ENCODE measurements at regions not wholly inside any gene's neighbourhood (a gene's known extent, or its start where the extent isn't known, plus 50 kb on each side); places are given as distances from the start of the nearest gene placed in this dataset.

DNA sequence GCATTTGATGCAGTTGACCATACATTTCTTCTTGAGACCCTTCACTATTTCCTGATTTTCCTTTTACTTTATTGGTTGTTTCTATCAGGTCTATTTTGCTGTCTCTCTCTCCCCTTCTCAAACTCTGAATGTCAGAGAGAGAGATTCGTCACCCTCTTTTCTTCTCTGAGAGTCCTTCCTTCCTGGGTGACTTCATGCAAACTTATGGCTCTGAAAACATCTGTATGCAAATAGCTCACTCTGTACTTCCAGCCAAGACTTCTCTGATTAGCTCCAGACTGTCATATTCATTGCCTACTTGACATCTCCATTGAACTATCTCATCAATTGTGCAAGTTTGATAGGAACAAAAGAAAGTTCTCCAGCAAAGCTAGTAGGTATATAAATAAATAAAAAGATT lies 191.7 kb upstream of the KLF6 start:
- Histone ChIP-seq H3K4me1 (replicated peaks; ENCODE audit: insufficient read depth) (no peaks in the 10 kb centered on the region; the same call in 1 of the 2 replicates), H3K4me3 (no peak overlapping the region), H3K9me2 (ENCODE audit: insufficient read depth) (no peaks in the 10 kb centered on the region), H3F3A (ENCODE audit: insufficient read depth, low read depth) (no peaks in the 10 kb centered on the region), H3K36me3 (ENCODE audit: low read depth) (no peaks in the 10 kb centered on the region), H3K27ac (no peak overlapping the region), H2AFZ (no peak overlapping the region), H3K9me3 (ENCODE audit: insufficient read depth, low read depth) (no peaks in the 10 kb centered on the region), H3K4me2 (no peak overlapping the region), H3K27me3 (ENCODE audit: insufficient read depth, low read depth) (no peaks in the 10 kb centered on the region), H3K79me2 (ENCODE audit: low read depth) (no peaks in the 10 kb centered on the region), H4K20me1 (ENCODE audit: insufficient read depth) (no peaks in the 10 kb centered on the region)
- TF ChIP-seq, protein P1, sequence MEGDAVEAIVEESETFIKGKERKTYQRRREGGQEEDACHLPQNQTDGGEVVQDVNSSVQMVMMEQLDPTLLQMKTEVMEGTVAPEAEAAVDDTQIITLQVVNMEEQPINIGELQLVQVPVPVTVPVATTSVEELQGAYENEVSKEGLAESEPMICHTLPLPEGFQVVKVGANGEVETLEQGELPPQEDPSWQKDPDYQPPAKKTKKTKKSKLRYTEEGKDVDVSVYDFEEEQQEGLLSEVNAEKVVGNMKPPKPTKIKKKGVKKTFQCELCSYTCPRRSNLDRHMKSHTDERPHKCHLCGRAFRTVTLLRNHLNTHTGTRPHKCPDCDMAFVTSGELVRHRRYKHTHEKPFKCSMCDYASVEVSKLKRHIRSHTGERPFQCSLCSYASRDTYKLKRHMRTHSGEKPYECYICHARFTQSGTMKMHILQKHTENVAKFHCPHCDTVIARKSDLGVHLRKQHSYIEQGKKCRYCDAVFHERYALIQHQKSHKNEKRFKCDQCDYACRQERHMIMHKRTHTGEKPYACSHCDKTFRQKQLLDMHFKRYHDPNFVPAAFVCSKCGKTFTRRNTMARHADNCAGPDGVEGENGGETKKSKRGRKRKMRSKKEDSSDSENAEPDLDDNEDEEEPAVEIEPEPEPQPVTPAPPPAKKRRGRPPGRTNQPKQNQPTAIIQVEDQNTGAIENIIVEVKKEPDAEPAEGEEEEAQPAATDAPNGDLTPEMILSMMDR (conservative IDR thresholded peaks at IDR 0.05), result no peak
- no peak for TF ChIP-seq EZH2 (IDR thresholded peaks at IDR 0.05; ENCODE audit: low read depth)
- BruUV-seq (replicated peaks), result no TSS peak
- intact Hi-C loops (cut with micrococcal nuclease; ENCODE audit: unreplicated experiment), result no loop called here
- ChIA-PET POLR2A (ENCODE audit: unreplicated experiment) (no interaction called here), CTCF (no interaction called here)
- DNase-seq, result no peak

DNA sequence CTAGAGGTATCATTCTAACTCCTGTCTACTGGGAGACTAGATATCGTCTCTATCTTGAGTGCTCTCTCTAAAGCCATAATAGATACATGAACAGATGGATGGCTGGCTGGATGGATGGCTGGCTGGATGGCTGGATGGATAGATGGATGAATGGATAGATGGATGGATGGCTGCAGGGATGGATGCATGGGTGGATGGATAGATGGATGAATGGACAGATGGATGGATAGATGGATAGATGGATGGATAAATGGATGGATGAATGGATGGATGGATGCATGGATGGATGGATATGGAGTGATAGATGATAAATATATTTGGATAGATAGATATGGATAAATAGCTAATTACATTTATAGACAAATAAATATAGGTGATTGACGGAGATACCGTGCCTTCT lies 191.2 kb upstream of the KLF6 start:
- no peaks in the 10 kb centered on the region for H3F3A ChIP-seq (ENCODE audit: insufficient read depth, low read depth)
- no peaks in the 10 kb centered on the region for H3K36me3 ChIP-seq (ENCODE audit: low read depth)
- BruUV-seq (replicated peaks), result no TSS peak
- H2AFZ ChIP-seq, result no peak overlapping the region
- H3K9me2 ChIP-seq (ENCODE audit: insufficient read depth), result no peaks in the 10 kb centered on the region
- ChIA-PET POLR2A (ENCODE audit: unreplicated experiment) (no interaction called here), CTCF (no interaction called here)
- H3K9me3 ChIP-seq (ENCODE audit: insufficient read depth, low read depth), result no peaks in the 10 kb centered on the region
- H3K27ac ChIP-seq, result no peak overlapping the region
- H3K27me3 ChIP-seq (ENCODE audit: insufficient read depth, low read depth), result no peaks in the 10 kb centered on the region
- intact Hi-C loops (cut with micrococcal nuclease; ENCODE audit: unreplicated experiment), result no loop called here
- no peak for DNase-seq
- H4K20me1 ChIP-seq (ENCODE audit: insufficient read depth), result no peaks in the 10 kb centered on the region
- no peaks in the 10 kb centered on the region for H3K79me2 ChIP-seq (ENCODE audit: low read depth)
- H3K4me1 ChIP-seq (replicated peaks; ENCODE audit: insufficient read depth), result no peaks in the 10 kb centered on the region; the same call in 1 of the 2 replicates
- no peak for TF ChIP-seq EZH2 (IDR thresholded peaks at IDR 0.05; ENCODE audit: low read depth)
- TF ChIP-seq, protein P1 (conservative IDR thresholded peaks at IDR 0.05), result no peak
- no peak overlapping the region for H3K4me2 ChIP-seq
- H3K4me3 ChIP-seq, result no peak overlapping the region

DNA sequence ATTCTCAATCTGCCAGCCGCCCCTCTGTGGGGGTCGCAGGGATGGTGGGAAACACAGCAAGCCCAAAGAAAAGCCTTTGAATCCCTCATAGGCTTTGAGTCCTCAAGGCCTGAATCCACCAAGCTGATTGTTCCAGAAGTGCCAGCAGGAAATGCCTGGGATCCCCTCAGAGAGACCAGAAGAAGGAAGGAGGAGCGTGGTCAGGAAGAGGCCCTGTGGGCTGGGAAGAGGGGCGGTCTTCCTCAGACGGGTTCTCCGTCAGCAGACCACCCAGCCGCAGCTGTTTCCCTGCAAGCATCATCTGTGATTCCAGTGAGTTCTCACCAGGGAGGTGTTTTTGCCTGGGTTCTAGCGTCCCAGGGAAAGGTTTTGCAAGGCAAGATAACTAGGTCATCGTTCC lies 190.0 kb upstream of the KLF6 start:
- Histone ChIP-seq H4K20me1 (ENCODE audit: insufficient read depth) (no peaks in the 10 kb centered on the region), H3K79me2 (ENCODE audit: low read depth) (no peaks in the 10 kb centered on the region), H2AFZ (no peak overlapping the region), H3K9me3 (ENCODE audit: insufficient read depth, low read depth) (no peaks in the 10 kb centered on the region), H3K36me3 (ENCODE audit: low read depth) (no peaks in the 10 kb centered on the region), H3K4me2 (no peak overlapping the region), H3K27me3 (ENCODE audit: insufficient read depth, low read depth) (no peaks in the 10 kb centered on the region), H3K27ac (no peak overlapping the region), H3K9me2 (ENCODE audit: insufficient read depth) (no peaks in the 10 kb centered on the region), H3F3A (ENCODE audit: insufficient read depth, low read depth) (no peaks in the 10 kb centered on the region), H3K4me3 (no peak overlapping the region), H3K4me1 (replicated peaks; ENCODE audit: insufficient read depth) (peaks cover 11% of the 10 kb centered on the region)
- no peak for TF ChIP-seq EZH2 (IDR thresholded peaks at IDR 0.05; ENCODE audit: low read depth)
- TF ChIP-seq, protein P1 (conservative IDR thresholded peaks at IDR 0.05), result no peak
- BruUV-seq (replicated peaks), result no TSS peak
- ChIA-PET CTCF (no interaction called here), POLR2A (ENCODE audit: unreplicated experiment) (interaction anchor here (0.6 kb wide), 1 partner anchor 7 kb away, joined by 3 read pairs; no protein-coding TSS in a partner anchor)
- intact Hi-C loops (cut with micrococcal nuclease; ENCODE audit: unreplicated experiment), result no loop called here
- no peak for DNase-seq
